ENCODE measurements at regions not wholly inside any gene's neighbourhood (a gene's known extent, or its start where the extent isn't known, plus 50 kb on each side); places are given as distances from the start of the nearest gene placed in this dataset.

DNA sequence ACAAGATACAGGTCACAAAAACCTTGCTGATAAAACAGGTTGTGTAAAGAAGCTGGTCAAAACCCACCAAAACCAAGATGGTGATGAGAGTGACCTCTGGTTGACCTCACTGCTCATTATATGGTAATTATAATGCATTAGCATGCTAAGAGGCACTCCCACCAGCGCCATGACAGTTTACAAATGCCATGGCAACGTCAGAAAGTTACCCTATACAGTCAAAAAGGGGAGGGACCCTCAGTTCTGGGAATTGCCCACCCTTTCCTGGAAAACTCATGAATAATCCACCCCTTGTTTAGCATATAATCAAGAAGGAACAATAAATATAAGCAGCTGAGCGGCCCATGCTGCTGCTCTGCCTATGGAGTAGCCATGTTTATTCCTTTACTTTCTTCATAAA lies 434.1 kb downstream of the ZNF536 start:
- TF ChIP-seq EZH2 (IDR thresholded peaks at IDR 0.05; ENCODE audit: borderline replicate concordance) (no peak), EZH2phosphoT487 (IDR thresholded peaks at IDR 0.05; ENCODE audit: low read depth, severe bottlenecking, unreplicated experiment) (no peak)
- TF ChIP-seq, protein P1, sequence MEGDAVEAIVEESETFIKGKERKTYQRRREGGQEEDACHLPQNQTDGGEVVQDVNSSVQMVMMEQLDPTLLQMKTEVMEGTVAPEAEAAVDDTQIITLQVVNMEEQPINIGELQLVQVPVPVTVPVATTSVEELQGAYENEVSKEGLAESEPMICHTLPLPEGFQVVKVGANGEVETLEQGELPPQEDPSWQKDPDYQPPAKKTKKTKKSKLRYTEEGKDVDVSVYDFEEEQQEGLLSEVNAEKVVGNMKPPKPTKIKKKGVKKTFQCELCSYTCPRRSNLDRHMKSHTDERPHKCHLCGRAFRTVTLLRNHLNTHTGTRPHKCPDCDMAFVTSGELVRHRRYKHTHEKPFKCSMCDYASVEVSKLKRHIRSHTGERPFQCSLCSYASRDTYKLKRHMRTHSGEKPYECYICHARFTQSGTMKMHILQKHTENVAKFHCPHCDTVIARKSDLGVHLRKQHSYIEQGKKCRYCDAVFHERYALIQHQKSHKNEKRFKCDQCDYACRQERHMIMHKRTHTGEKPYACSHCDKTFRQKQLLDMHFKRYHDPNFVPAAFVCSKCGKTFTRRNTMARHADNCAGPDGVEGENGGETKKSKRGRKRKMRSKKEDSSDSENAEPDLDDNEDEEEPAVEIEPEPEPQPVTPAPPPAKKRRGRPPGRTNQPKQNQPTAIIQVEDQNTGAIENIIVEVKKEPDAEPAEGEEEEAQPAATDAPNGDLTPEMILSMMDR (IDR thresholded peaks at IDR 0.05; ENCODE audit: poor library complexity) = no peak

Measured in hepatocyte (in vitro differentiated cells).